GM12878 (cell line): ENCODE measurements at regions not wholly inside any gene's neighbourhood (a gene's known extent, or its start where the extent isn't known, plus 50 kb on each side); places are given as distances from the start of the nearest gene placed in this dataset.

Source experiments
- ATAC-seq: fragments of 200-7000 bp; cut with Tn5 transposase; 3 replicates; pipeline ENCODE4 v1.9.1; 2020; ENCODE audit warnings: mild to moderate bottlenecking, moderate library complexity
- BruUV-seq: library from RNA; stranded (reverse); fragments of 400-500 nt; replicated peaks from 2 replicates; lab custom pipeline; 2021; lab: Mats Ljungman, UMichigan
- CTCF ChIA-PET: fragments of 300-600 bp; sonication (Branson Sonifier 250); formaldehyde crosslinking; extraction: SDS; loops from one replicate; lab custom pipeline; 2021; ENCODE audit warnings: inconsistent platforms; lab: Yijun Ruan, JAX
- POLR2A ChIA-PET: fragments of 350-600 bp; formaldehyde crosslinking; extraction: SDS; loops from one replicate; lab custom pipeline; 2021; ENCODE audit warnings: inconsistent platforms; lab: Charles Lee
- RAD21 ChIA-PET: fragments of 300-600 bp; sonication (Branson Sonifier 250); formaldehyde crosslinking; loops from one replicate; lab custom pipeline; 2023; ENCODE audit warnings: antibody characterized with exemption; ENCODE audit not compliant: unreplicated experiment; lab: Charles Lee
- SMC1A ChIA-PET: fragments of 300-600 bp; sonication (Branson Sonifier 250); formaldehyde crosslinking; loops from one replicate; lab custom pipeline; 2023; ENCODE audit not compliant: unreplicated experiment, uncharacterized antibody; lab: Charles Lee
- DNase-seq: peaks from one replicate; pipeline ENCODE4 v3.0.0-alpha.2; 2011; ENCODE audit warnings: low read depth, low spot score
- FAIRE-seq: peaks from 3 replicates; lab custom pipeline; 2011; peaks lifted over from hg19 to GRCh38; lab: Jason Lieb, UNC
- H2AFZ ChIP-seq: 2 replicates; pipeline ENCODE4 v1.6.0; 2011; ENCODE audit warnings: low read depth, low read length, control low read depth; ENCODE audit not compliant: control insufficient read depth
- H3K27ac ChIP-seq: 2 replicates; pipeline ENCODE4 v1.5.1; 2011; ENCODE audit warnings: control low read depth; ENCODE audit not compliant: control insufficient read depth, insufficient read depth
- H3K27me3 ChIP-seq, 2 experiments: replicated peaks in 1 of 2; 2 replicates each; pipeline versions ENCODE4 v1.6.0 to v1.6.1; 2011; ENCODE audit warnings: low read length in 1 of 2; ENCODE audit not compliant: control insufficient read depth in 2 of 2, insufficient read depth in 2 of 2
- H3K36me3 ChIP-seq, 2 experiments: 2 replicates each; pipeline ENCODE4 v1.5.1; 2011; ENCODE audit warnings: low read length in 1 of 2; ENCODE audit not compliant: control insufficient read depth in 2 of 2, insufficient read depth in 2 of 2
- H3K4me1 ChIP-seq: 2 replicates; pipeline ENCODE4 v1.6.1; 2011; ENCODE audit warnings: mild to moderate bottlenecking, low read length, moderate library complexity, mixed read lengths; ENCODE audit not compliant: control insufficient read depth, insufficient read depth
- H3K4me2 ChIP-seq: 2 replicates; pipeline ENCODE4 v1.6.0; 2011; ENCODE audit warnings: control low read depth; ENCODE audit not compliant: control insufficient read depth, insufficient read depth
- H3K4me3 ChIP-seq: fragments of 200-600 bp; sonication (generic); 2 replicates; pipeline ENCODE4 v1.5.1; 2016
- H3K79me2 ChIP-seq: 2 replicates; pipeline ENCODE4 v1.6.0; 2011; ENCODE audit warnings: low read length; ENCODE audit not compliant: control insufficient read depth, insufficient read depth
- H3K9ac ChIP-seq: 2 replicates; pipeline ENCODE4 v1.8.0; 2011; ENCODE audit warnings: low read length, control low read depth, mixed read lengths; ENCODE audit not compliant: control insufficient read depth, insufficient read depth
- H3K9me3 ChIP-seq: replicated peaks from 3 replicates; pipeline ENCODE4 v1.5.1; 2011; ENCODE audit warnings: mild to moderate bottlenecking, low read length; ENCODE audit not compliant: control insufficient read depth, insufficient read depth
- H4K20me1 ChIP-seq: 2 replicates; pipeline ENCODE4 v1.6.0; 2011; ENCODE audit not compliant: control insufficient read depth, insufficient read depth
- CBX3 ChIP-seq: fragments of 200-600 bp; sonication (generic); IDR thresholded peaks from 2 replicates; pipeline ENCODE4 v1.6.1; 2016; ENCODE audit warnings: low read depth, borderline replicate concordance
- EP300 ChIP-seq, 2 experiments: fragments of 150-350 bp in 1 of 2; IDR thresholded peaks; 2 replicates each; pipeline ENCODE4 v1.6.1; 2011 to 2012; ENCODE audit warnings: low read depth in 2 of 2, low read length in 2 of 2, borderline replicate concordance in 1 of 2, improper control_type of control experiment in 1 of 2, inconsistent platforms in 1 of 2; ENCODE audit not compliant: control insufficient read depth in 1 of 2
- ESRRA ChIP-seq: IDR thresholded peaks from 2 replicates; pipeline ENCODE4 v1.6.1; 2012; ENCODE audit warnings: mild to moderate bottlenecking, low read length, improper control_type of control experiment
- HDAC6 ChIP-seq: fragments of 200-600 bp; sonication (generic); IDR thresholded peaks from one replicate; pipeline ENCODE4 v1.8.0; 2017; ENCODE audit warnings: antibody characterized with exemption; ENCODE audit not compliant: unreplicated experiment
- JUND ChIP-seq: IDR thresholded peaks from 2 replicates; pipeline ENCODE4 v1.6.1; 2012; ENCODE audit warnings: low read depth, mild to moderate bottlenecking, low read length, improper control_type of control experiment, moderate library complexity
- MEF2B ChIP-seq: fragments of 450-650 bp; IDR thresholded peaks from 2 replicates; pipeline ENCODE4 v1.6.1; 2018; ENCODE audit warnings: mild to moderate bottlenecking, moderate library complexity; ENCODE audit not compliant: partially characterized antibody, poor library complexity, severe bottlenecking
- REST ChIP-seq: IDR thresholded peaks from 2 replicates; pipeline ENCODE4 v1.6.1; 2012; ENCODE audit warnings: mild to moderate bottlenecking, low read depth, low read length
- RFX5 ChIP-seq: IDR thresholded peaks from 2 replicates; pipeline ENCODE4 v1.6.1; 2011; ENCODE audit warnings: low read depth, low read length, improper control_type of control experiment
- SMAD5 ChIP-seq: IDR thresholded peaks from 2 replicates; pipeline ENCODE4 v1.6.1; 2016; ENCODE audit warnings: antibody characterized with exemption, low read depth
- ZNF592 ChIP-seq: fragments of 450-650 bp; IDR thresholded peaks from 2 replicates; pipeline ENCODE4 v1.6.1; 2017; ENCODE audit warnings: mild to moderate bottlenecking, moderate library complexity
- WGBS: methylation state at CpG from one replicate; pipeline ENCODE4 v1.1.6; 2016; ENCODE audit warnings: low lambda C conversion rate; ENCODE audit not compliant: insufficient replicate concordance, insufficient coverage; ENCODE audit errors: missing lambda C conversion rate; 5-methylcytosine and 5-hydroxymethylcytosine counted together
- in situ Hi-C: fragments of 300-500 bp; cut with MboI; formaldehyde crosslinking; loops from 9 replicates; pipeline ENCODE4 v1.14.3; 2018; ENCODE audit warnings: mixed read lengths
- intact Hi-C: fragments of 100-400 bp; cut with micrococcal nuclease; formaldehyde crosslinking; loops from one replicate; pipeline ENCODE4 v1.14.2; 2022; ENCODE audit not compliant: unreplicated experiment
- TF ChIP-seq, protein P1 (sequence below): IDR thresholded peaks from 2 replicates; pipeline ENCODE4 v1.6.1; 2012; ENCODE audit warnings: low read depth, low read length, improper control_type of control experiment

DNA sequence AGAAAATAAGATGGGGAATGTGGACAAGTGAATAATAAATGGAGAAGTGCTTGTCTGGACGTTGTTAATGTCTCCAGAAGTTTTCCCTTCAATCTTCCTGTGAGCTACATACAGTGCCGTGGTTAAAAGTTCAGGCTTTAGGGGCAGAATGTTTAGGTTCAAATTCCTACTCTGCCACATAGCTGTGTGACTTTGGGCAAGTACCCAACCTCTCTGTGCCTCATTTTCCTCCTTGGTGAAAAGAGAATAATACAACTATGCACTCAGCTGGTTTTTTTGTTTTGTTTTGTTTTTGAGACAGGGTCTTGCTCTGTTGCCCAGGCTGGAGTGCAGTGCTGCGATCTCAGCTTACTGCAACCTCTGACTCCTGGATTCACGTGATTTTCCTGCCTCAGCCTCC is 143.5 kb downstream of the CHIC2 start:
- no TSS peak for BruUV-seq
- intact Hi-C loops (no loop called here), in situ Hi-C loops (loop anchor here (10.0 kb wide), 1 partner anchor 726 kb away; no protein-coding TSS in a partner anchor)
- Histone ChIP-seq H3K36me3 (no peaks in the 10 kb centered on the region), H4K20me1 (no peaks in the 10 kb centered on the region), H3K27me3 (0 out of 4 replicates have a peak, but pooled peaks cover 0 to 2% of the 10 kb centered on the region in 2 experiments), H2AFZ (no peak overlapping the region), H3K9me3 (no peaks in the 10 kb centered on the region), H3K79me2 (no peaks in the 10 kb centered on the region), H3K27ac (no peak overlapping the region), H3K4me3 (no peak overlapping the region), H3K9ac (no peak overlapping the region), H3K4me2 (no peak overlapping the region), H3K4me1 (no peaks in the 10 kb centered on the region)
- CTCF ChIA-PET, result interaction anchor here (1.2 to 2.5 kb wide), 4 partner anchors 9 to 313 kb away, joined by 4 to 14 read pairs (median 8); no protein-coding TSS in a partner anchor
- DNase-seq, result no peak
- RAD21 ChIA-PET, result interaction anchor here (0.9 to 1.0 kb wide), 2 partner anchors 9 to 12 kb away, joined by 3 read pairs; no protein-coding TSS in a partner anchor
- SMC1A ChIA-PET, result interaction anchor here (0.8 to 1.0 kb wide), 2 partner anchors 9 to 936 kb away, joined by 3 read pairs; no protein-coding TSS in a partner anchor
- FAIRE-seq, result no peak
- ATAC-seq, result no peak
- POLR2A ChIA-PET, result interaction anchor here (1.4 kb wide), 1 partner anchor 16 kb away, joined by 3 read pairs; no protein-coding TSS in a partner anchor
- TF ChIP-seq ESRRA (no peak), CBX3 (no peak), REST (no peak), SMAD5 (no peak), EP300 (IDR thresholded peaks at IDR 0.05; ENCODE audit: borderline replicate concordance in 1 of 2, control insufficient read depth in 1 of 2, low read depth in 2 of 2, low read length in 2 of 2) (no peak), ZNF592 (no peak), HDAC6 (no peak), RFX5 (no peak), MEF2B (no peak), JUND (no peak)
- TF ChIP-seq, protein P1, sequence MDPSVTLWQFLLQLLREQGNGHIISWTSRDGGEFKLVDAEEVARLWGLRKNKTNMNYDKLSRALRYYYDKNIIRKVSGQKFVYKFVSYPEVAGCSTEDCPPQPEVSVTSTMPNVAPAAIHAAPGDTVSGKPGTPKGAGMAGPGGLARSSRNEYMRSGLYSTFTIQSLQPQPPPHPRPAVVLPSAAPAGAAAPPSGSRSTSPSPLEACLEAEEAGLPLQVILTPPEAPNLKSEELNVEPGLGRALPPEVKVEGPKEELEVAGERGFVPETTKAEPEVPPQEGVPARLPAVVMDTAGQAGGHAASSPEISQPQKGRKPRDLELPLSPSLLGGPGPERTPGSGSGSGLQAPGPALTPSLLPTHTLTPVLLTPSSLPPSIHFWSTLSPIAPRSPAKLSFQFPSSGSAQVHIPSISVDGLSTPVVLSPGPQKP, result no peak
- WGBS, result 19% methylated on average over 4 of the region's 4 CpGs
